NOMO-1 treated with DMSO at 0.1 percent for 48 hours (cell line): ENCODE measurements at regions not wholly inside any gene's neighbourhood (a gene's known extent, or its start where the extent isn't known, plus 50 kb on each side); places are given as distances from the start of the nearest gene placed in this dataset.
A peak's percentile ranks its signal among the peaks of the same experiment; 100 is the strongest.

Source experiments
- DNase-seq: peaks from one replicate; lab custom pipeline; 2025; ENCODE audit not compliant: unreplicated experiment; lab: John Stamatoyannopoulos, UW

GRCh38 chr10:29763396-29763795 is 128.6 kb upstream of the SVIL start:
- DNase-seq: no peak

DNA sequence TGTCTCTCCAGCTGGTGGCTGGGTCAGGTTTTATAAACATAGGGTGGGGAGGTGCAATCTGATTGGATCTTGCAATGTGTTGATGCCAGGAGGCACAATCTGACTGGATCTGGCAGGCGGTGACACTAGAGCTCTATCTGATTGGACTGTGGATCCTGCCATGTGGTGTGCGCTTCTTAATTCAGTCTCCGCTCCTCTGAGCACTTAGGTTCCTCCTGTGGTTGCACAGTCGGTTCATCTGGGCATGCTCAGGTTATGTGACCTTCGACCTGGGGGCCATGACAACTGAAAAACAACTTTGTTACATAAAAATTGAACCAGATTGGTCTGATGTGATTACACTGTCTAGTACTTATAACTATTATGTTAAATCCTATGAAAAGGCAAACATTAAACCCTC is 127.1 kb upstream of the SVIL start:
- DNase-seq: no peak

DNA sequence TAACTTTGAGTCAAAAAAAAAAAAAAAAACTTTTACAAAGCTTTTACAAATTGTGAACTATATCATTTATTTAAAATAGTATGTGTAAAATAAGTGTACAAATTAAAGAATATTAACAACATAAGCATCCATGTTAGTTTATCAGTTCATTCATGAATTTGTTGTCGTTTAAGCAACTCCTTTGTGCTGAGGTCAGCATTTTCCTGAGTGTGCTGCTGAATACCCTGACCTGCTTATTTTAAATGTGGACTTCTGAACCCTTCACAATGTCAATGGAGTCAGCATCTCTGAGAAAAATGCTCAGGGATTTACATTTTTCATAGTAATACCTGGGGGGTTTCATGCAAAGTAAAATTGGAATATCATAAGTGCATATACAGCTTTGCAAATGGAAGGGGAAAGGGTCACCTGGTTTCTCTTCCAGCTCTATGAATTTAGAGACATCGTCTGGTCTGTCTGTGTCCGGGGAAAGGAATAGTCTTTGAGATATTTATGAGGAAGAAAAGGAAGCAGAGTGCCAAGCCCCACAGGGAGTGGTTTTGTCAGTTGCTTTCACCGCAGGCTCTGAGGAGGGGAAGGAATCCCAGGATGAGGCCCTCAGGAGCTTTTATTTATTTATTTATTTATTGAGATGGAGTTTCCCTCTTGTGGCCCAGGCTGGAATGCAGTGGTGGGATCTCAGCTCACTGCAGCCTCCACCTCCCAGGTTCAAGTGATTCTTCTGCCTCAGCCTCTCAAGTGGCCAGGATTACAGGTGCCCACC is 125.5 kb upstream of the SVIL start:
- no peak for DNase-seq

GRCh38 chr10:29757551-29758297 is 123.0 kb upstream of the SVIL start:
- DNase-seq: no peak

DNA sequence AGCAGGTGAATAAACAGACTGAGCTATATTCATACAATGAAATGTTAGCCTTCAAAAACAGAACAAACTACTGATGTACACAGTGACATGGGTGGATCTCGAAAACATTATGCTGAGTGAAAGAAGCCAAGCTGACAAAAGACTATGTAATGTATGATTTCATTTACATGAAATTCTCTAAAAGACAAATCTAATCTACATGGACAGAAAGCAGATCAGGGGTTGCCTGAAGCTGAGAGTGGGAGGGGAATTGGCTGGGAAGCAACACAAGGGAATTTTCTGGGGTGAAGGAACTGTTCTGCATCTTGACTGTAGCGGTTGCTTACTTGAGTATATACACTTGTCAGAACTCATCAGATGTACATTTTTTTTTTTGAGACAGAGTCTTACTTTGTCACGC is 121.7 kb upstream of the SVIL start:
- DNase-seq: no peak

DNA sequence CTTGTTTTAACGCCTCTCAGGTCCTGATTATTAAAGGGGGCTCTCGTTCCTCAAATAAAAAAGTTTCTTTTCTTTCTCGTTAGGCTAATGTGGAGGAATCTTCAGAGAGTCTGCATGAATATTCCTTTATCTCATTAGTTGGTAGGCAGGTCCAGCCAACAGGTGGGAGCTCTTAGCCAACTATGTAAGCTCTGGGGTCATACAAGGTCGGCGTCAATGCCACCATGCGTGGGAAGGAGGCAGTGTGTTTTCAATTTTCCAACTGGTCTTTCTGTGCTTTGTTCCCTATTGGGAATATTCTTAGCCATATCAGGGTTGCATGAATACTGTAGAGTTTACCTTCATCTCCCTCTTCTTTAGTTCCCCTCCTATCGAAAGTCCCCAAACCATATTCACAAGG is 118.5 kb upstream of the SVIL start:
- DNase-seq: no peak

DNA sequence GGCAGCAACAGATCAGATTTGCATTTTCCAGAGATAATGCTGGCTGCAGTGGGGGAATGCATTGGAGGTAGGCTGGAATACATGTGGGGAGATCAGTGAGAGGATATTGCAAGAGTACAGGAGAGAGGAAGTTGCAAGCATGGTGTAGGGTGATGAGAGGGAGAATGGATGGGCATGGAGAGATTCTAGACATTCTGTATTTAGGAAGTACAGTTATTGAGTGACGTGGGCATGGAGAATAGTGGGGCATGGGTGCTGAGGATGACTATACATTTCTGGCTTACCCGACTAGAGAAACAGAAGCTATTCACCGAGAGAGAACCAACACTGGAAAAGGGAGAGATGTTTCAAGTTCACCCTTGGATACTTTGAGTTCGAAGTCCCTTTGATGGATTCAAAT is 116.9 kb upstream of the SVIL start:
- no peak for DNase-seq

DNA sequence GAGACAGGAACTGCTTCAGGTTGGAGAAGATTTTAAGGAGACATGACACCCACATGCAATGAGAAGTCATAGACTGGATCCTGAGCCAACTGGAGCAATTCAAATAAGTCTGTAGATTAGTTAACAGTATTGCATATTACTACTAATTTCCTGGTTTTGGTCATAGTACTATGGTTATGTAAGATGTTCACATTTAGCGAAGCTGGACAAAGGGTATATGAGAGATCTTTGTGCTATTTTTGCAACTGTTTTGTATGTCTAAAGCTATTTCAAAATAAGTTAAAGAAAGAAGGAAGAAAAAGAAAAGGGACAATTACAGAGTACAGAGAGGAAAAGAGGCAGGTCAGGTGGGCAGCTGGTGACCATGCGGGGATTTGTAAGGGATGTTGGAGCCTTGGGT is 116.5 kb upstream of the SVIL start:
- peak; percentile 1 for DNase-seq

- DNase-seq: no peak
Observed at GRCh38 chr10:29749150-29749549, 114.4 kb upstream of the SVIL start.

- DNase-seq: no peak
Observed at GRCh38 chr10:29748109-29748650, 113.4 kb upstream of the SVIL start.

- DNase-seq: no peak
Observed at GRCh38 chr10:29746080-29746797, 111.5 kb upstream of the SVIL start.

DNA sequence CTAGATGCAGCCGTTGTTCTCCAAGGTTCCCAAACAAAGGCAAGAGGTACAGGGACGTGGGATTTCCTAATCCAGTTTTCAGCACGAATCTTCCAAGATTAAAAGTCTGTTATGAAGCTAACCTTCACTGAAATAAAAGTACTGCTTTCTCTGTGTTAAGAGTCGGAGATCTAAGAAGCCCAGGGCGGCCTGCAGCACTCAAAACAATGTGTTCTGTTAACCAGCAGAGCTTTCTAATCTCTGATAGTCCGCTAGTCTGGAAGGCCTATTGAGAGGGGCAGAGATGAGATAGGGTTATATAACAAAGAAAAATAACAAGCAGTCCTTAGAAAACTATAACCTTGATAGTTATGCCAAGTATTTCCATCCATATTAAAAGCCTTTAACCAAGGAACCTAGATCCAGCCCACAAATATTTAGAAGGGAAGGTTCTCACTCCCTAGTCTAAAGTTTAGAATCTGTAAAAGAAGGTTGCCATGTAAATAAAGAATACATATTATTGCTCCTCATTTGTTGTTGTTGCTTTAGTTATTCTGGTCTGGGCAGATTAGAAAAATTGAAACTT is 106.3 kb upstream of the SVIL start:
- DNase-seq: no peak

DNA sequence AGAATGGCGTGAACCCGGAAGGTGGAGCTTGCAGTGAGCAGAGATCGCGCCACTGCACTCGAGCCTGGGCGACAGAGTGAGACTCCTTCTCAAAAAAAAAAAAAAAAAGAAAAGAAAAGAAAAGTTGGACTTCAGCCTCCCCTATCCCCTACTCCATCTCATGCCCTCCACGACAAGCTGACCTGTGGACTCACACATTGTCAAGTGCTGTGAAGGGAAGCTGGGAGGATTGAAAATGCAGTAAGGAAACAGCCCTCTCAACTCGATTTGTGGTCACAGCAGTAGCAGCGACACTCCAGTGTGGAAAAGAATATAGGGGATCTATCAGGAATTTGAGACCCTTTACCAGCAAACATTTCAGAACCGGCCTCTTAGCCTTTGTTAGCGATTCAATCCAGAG is 103.6 kb upstream of the SVIL start:
- DNase-seq: no peak

GRCh38 chr10:29737074-29737593 is 102.4 kb upstream of the SVIL start:
- DNase-seq: no peak

GRCh38 chr10:29736366-29737073 is 101.7 kb upstream of the SVIL start:
- DNase-seq: peak; percentile 31

DNA sequence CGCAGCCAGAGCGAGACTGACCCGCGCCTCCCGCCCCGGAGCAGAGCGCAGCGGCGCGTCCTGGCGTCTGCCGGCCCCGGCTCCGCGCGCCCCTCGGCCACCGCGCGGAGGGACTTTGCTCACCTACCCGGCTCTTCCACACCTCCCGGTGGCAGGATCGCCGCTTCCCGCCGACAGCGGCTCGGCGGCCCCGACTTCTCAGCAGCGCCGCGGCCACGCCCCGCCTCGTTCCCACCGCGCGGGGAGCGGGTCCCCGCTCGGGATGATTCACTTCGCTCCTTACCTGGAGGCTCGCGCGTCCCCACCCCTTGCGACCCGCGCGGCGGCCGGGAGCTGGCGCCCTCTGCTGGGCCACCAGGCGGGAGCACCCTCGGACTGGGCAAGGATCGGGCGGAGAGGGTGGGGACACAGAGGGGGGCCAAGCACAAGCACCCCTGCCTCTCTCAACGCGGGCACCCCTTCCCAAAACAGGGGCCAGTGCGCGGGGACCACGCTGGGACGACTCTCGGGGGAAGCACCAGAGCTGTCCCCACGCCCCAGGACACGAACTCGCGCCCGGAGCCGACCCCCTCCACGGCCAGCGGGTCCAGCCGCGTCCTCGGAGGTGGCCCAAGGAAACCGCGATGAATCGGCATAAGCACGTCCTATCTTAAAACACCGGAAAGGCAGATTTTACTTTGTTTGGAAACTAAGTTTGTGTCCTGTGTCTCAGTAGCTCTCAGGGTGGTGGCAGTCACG is 101.0 kb upstream of the SVIL start:
- peak; percentile 78 for DNase-seq

DNA sequence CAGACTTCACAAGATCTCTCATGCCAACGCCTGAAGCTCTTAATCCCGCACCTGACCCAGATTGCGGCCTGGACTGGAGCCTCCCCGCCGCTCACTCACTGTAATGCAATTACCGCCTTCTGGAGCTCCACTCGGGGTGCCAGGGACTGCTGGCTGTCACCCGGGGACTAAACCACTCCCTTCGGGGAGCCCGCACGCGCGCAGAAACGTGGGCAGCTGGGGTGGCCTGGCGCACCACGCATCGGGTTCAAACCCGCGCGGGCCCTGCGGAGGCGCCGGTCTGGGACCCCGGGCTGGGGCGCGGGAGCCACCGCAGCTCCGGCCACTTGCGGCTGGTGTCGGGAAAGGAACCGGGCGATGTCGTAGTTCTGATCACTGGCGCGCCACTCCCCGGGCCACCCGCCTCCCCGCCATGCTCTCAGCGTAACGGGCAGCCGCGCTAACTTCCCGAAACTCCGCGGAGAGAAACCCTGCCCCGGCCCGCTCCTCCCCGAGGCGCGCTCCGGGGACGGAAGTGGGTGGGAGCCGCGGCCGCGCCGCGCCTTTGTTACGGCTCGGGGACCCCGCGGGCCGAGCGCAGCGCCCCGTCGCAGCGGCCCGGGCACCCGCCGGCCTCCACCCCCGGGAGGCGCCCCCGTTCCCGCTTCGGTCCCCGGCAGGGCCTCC is 100.3 kb upstream of the SVIL start:
- DNase-seq: peak; percentile 73

- no peak for DNase-seq
Observed at GRCh38 chr10:29734640-29734961, 99.8 kb upstream of the SVIL start.

DNA sequence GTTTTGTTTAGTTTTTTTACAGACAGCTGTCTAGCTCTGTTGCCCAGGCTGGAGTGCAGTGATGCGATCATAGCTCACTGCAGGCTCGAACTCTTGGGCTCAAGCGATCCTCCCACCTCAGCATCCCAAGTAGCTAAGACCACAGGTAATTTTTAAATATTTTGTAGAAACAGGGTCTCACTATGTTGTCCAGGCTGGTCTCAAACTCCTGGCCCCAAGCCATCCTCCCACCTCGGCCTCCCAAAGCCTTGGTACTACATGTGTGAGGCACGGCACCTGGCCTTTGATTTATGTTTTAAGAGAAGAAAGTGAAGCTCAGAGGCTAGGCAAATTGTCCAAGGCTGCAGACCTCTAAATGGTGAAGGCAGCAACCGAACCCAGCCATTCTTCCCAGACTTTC is 98.6 kb upstream of the SVIL start:
- DNase-seq: no peak
